IMR-90 (cell line): ENCODE measurements at regions not wholly inside any gene's neighbourhood (a gene's known extent, or its start where the extent isn't known, plus 50 kb on each side); places are given as distances from the start of the nearest gene placed in this dataset.
"Not testable (repeated sequence)": the region's sequence is repeated elsewhere in the genome, so short reads cannot be mapped to it uniquely, and the experiment has no call there.

Experiments
- ATAC-seq: fragments of 200-7000 bp; cut with Tn5 transposase; 2 replicates; pipeline ENCODE4 v1.9.1; 2020; ENCODE audit warnings: low read depth, mild to moderate bottlenecking, moderate library complexity
- BruUV-seq: library from RNA; stranded (reverse); fragments of 400-500 nt; replicated peaks from 2 replicates; lab custom pipeline; 2021; lab: Mats Ljungman, UMichigan
- CTCF ChIA-PET: fragments of 300-600 bp; formaldehyde crosslinking; extraction: SDS; loops from one replicate; lab custom pipeline; 2021; ENCODE audit warnings: antibody characterized with exemption; lab: Yijun Ruan, JAX
- POLR2A ChIA-PET: fragments of 300-600 bp; sonication (Branson Sonifier 250); formaldehyde crosslinking; loops from one replicate; lab custom pipeline; 2022; ENCODE audit warnings: antibody characterized with exemption; ENCODE audit not compliant: unreplicated experiment; lab: Charles Lee
- DNase-seq: peaks from one replicate; pipeline ENCODE4 v3.0.0; 2013
- H2AFZ ChIP-seq: replicated peaks from 2 replicates; pipeline ENCODE3; 2013; ENCODE audit warnings: low read length, mild to moderate bottlenecking; ENCODE audit not compliant: poor library complexity
- H2AK5ac ChIP-seq: 2 replicates; pipeline ENCODE4 v1.6.1; 2013; ENCODE audit warnings: low read depth, low read length, inconsistent platforms
- H2AK9ac ChIP-seq: replicated peaks from 2 replicates; pipeline ENCODE3; 2013; ENCODE audit warnings: mild to moderate bottlenecking, low read depth, low read length, moderate library complexity; ENCODE audit not compliant: poor library complexity
- H2BK120ac ChIP-seq: 2 replicates; pipeline ENCODE4 v1.6.1; 2013; ENCODE audit warnings: low read depth, low read length, inconsistent platforms
- H2BK15ac ChIP-seq: 3 replicates; pipeline ENCODE4 v1.6.1; 2013; ENCODE audit warnings: low read depth, low read length, inconsistent platforms
- H2BK20ac ChIP-seq: 2 replicates; pipeline ENCODE4 v1.6.1; 2013; ENCODE audit warnings: low read depth, mild to moderate bottlenecking, inconsistent platforms, low read length, moderate library complexity
- H2BK5ac ChIP-seq: 2 replicates; pipeline ENCODE4 v1.6.1; 2013; ENCODE audit warnings: mild to moderate bottlenecking, low read depth, low read length, inconsistent platforms; ENCODE audit not compliant: poor library complexity, severe bottlenecking
- H3K14ac ChIP-seq: replicated peaks from 2 replicates; pipeline ENCODE4 v1.6.1; 2013; ENCODE audit warnings: low read depth, low read length, inconsistent platforms
- H3K18ac ChIP-seq: 2 replicates; pipeline ENCODE4 v1.6.1; 2013; ENCODE audit warnings: low read depth, low read length, control low read depth
- H3K23ac ChIP-seq: 2 replicates; pipeline ENCODE4 v1.6.1; 2013; ENCODE audit warnings: low read depth, low read length, inconsistent platforms
- H3K27ac ChIP-seq: 2 replicates; pipeline ENCODE4 v1.5.1; 2013; ENCODE audit warnings: mild to moderate bottlenecking, control low read depth, low read length; ENCODE audit not compliant: insufficient read depth
- H3K27me3 ChIP-seq: 2 replicates; pipeline ENCODE4 v1.6.1; 2013; ENCODE audit warnings: low read length; ENCODE audit not compliant: control insufficient read depth, insufficient read depth
- H3K36me3 ChIP-seq: 2 replicates; pipeline ENCODE4 v1.6.1; 2013; ENCODE audit warnings: low read length, mixed read lengths; ENCODE audit not compliant: control insufficient read depth, insufficient read depth
- H3K4ac ChIP-seq: 2 replicates; pipeline ENCODE4 v1.6.1; 2013; ENCODE audit warnings: low read depth, low read length, inconsistent platforms
- H3K4me1 ChIP-seq: 2 replicates; pipeline ENCODE4 v1.6.1; 2013; ENCODE audit warnings: low read length, mixed read lengths; ENCODE audit not compliant: control insufficient read depth, insufficient read depth
- H3K4me2 ChIP-seq: 2 replicates; pipeline ENCODE4 v1.6.1; 2013; ENCODE audit warnings: low read depth, mild to moderate bottlenecking, control low read depth, low read length, moderate library complexity
- H3K4me3 ChIP-seq: 2 replicates; pipeline ENCODE4 v1.5.1; 2013; ENCODE audit warnings: low read depth, mild to moderate bottlenecking, control low read depth, low read length, moderate library complexity; ENCODE audit not compliant: insufficient read depth
- H3K56ac ChIP-seq: 2 replicates; pipeline ENCODE4 v1.6.1; 2013; ENCODE audit warnings: low read length, inconsistent platforms; ENCODE audit not compliant: insufficient read depth; ENCODE audit errors: extremely low read depth
- H3K79me1 ChIP-seq, 2 experiments: 2 replicates each; pipeline ENCODE4 v1.6.1; 2013; ENCODE audit warnings: low read length in 2 of 2, inconsistent platforms in 1 of 2, low read depth in 1 of 2
- H3K9ac ChIP-seq: 2 replicates; pipeline ENCODE4 v1.6.1; 2013; ENCODE audit warnings: low read depth, low read length, control low read depth
- H3K9me1 ChIP-seq: 2 replicates; pipeline ENCODE4 v1.6.1; 2013; ENCODE audit warnings: low read length, inconsistent platforms; ENCODE audit not compliant: insufficient read depth
- H3K9me3 ChIP-seq: 2 replicates; pipeline ENCODE4 v1.6.1; 2013; ENCODE audit warnings: low read length; ENCODE audit not compliant: control insufficient read depth, insufficient read depth
- H4K20me1 ChIP-seq: 2 replicates; pipeline ENCODE4 v1.6.1; 2013; ENCODE audit warnings: low read length, inconsistent platforms; ENCODE audit not compliant: insufficient read depth
- H4K5ac ChIP-seq: 2 replicates; pipeline ENCODE4 v1.6.1; 2013; ENCODE audit warnings: mild to moderate bottlenecking, low read depth, low read length, control low read depth
- H4K8ac ChIP-seq, 2 experiments: 2 replicates each; pipeline ENCODE4 v1.6.1; 2013; ENCODE audit warnings: low read depth in 2 of 2, low read length in 2 of 2, control low read depth in 1 of 2, inconsistent platforms in 1 of 2
- H4K91ac ChIP-seq: 2 replicates; pipeline ENCODE4 v1.6.1; 2013; ENCODE audit warnings: low read depth, low read length, inconsistent platforms; ENCODE audit not compliant: insufficient read depth
- WGBS, 2 experiments: methylation state at CpG; one replicate each; pipeline versions ENCODE4 v1.1.5 to v1.1.7; 2013; ENCODE audit warnings: missing lambda C conversion rate in 2 of 2; ENCODE audit not compliant: insufficient read length in 1 of 2; ENCODE audit errors: extremely low coverage in 2 of 2; 5-methylcytosine and 5-hydroxymethylcytosine counted together
- dilution Hi-C: fragments of 300-500 bp; cut with HindIII; formaldehyde crosslinking; loops from one replicate; pipeline ENCODE4 v1.14.3; 2018; ENCODE audit warnings: low sequenced_read_pairs; ENCODE audit not compliant: unreplicated experiment
- in situ Hi-C: fragments of 300-500 bp; cut with MboI; formaldehyde crosslinking; loops from 3 replicates; pipeline ENCODE4 v1.14.3; 2019; ENCODE audit warnings: low sequenced_read_pairs, inconsistent platforms, mixed read lengths
- intact Hi-C: fragments of 100-400 bp; cut with micrococcal nuclease; formaldehyde crosslinking; loops from 2 replicates; pipeline ENCODE4 v1.10.0; 2022

- not testable (repeated sequence) for H2BK20ac ChIP-seq
- 40% methylated on average over 2 of the region's 12 CpGs; no CpG with 5 or more reads in 1 of the 2 experiments for whole genome bisulfite sequencing, 2 experiments
Observed at GRCh38 chr16:54873716-54874373, 56.8 kb upstream of the IRX5 start.

More at GRCh38 chr16:54873716-54874373, 56.8 kb upstream of the IRX5 start:
- dilution Hi-C loops, H3K27ac ChIP-seq, H2BK5ac ChIP-seq, H3K27me3 ChIP-seq, BruUV-seq, H3K9ac ChIP-seq, H2BK15ac ChIP-seq, H3K23ac ChIP-seq, H3K18ac ChIP-seq, H2BK120ac ChIP-seq, H3K9me1 ChIP-seq, H3K4ac ChIP-seq, H2AK5ac ChIP-seq, H3K79me1 ChIP-seq, H3K4me3 ChIP-seq, H3K4me1 ChIP-seq, H3K56ac ChIP-seq, POLR2A ChIA-PET, in situ Hi-C loops, H3K4me2 ChIP-seq, H4K20me1 ChIP-seq, H2AFZ ChIP-seq, intact Hi-C loops, H2AK9ac ChIP-seq, H3K9me3 ChIP-seq, H4K5ac ChIP-seq, ATAC-seq, H4K91ac ChIP-seq, H3K14ac ChIP-seq, H4K8ac ChIP-seq, H3K36me3 ChIP-seq, DNase-seq: not testable (repeated sequence)
- CTCF ChIA-PET: interaction anchor here (1.0 kb wide), 1 partner anchor 17 kb away, joined by 3 read pairs; no protein-coding TSS in a partner anchor
